HG03521 (cell line): ENCODE measurements at regions not wholly inside any gene's neighbourhood (a gene's known extent, or its start where the extent isn't known, plus 50 kb on each side); places are given as distances from the start of the nearest gene placed in this dataset.

Experiments used
- ATAC-seq: cut with Tn5 transposase; IDR thresholded peaks from one replicate; pipeline ENCODE4 v1.9.1; 2021; ENCODE audit warnings: mild to moderate bottlenecking, moderate library complexity; ENCODE audit not compliant: unreplicated experiment

GRCh38 chr9:89554307-89555035 lies 50.3 kb upstream of the GADD45G start:
- no peak for ATAC-seq

GRCh38 chr9:89553451-89554010 lies 51.3 kb upstream of the GADD45G start:
- no peak for ATAC-seq

GRCh38 chr9:89550346-89550927 lies 52.5 kb upstream of the SEMA4D start:
- ATAC-seq = no peak

- peak; percentile 79 for ATAC-seq
Observed at GRCh38 chr9:89549031-89549644, 51.2 kb upstream of the SEMA4D start.

GRCh38 chr9:89548071-89548638 lies 50.2 kb upstream of the SEMA4D start:
- ATAC-seq = no peak
